Heart right ventricle (tissue), 16 donors: ENCODE measurements at regions not wholly inside any gene's neighbourhood (a gene's known extent, or its start where the extent isn't known, plus 50 kb on each side); places are given as distances from the start of the nearest gene placed in this dataset.

ENCODE experiments used
- ATAC-seq, 8 donors: fragments of 200-7000 bp; cut with Tn5 transposase; one replicate each; pipeline ENCODE4 v1.9.1; 2020; ENCODE audit warnings: mild to moderate bottlenecking in 8 of 8, moderate library complexity in 8 of 8, moderate number of reproducible peaks in 1 of 8
- DNase-seq, 2 donors: peaks; one replicate each; pipeline ENCODE4 v3.0.0-alpha.2; 2020
- H3K27ac ChIP-seq, 10 donors: fragments of 200-600 bp; sonication (generic) in 2 of 10; one replicate each; pipeline versions ENCODE4 v1.5.0 to v1.8.0; 2020 to 2022; ENCODE audit warnings: mild to moderate bottlenecking in 3 of 10
- H3K27me3 ChIP-seq, 7 donors: fragments of 200-600 bp; one replicate each; pipeline ENCODE4 v1.8.0; 2021 to 2022; ENCODE audit warnings: mild to moderate bottlenecking in 2 of 7
- H3K36me3 ChIP-seq, 9 donors: fragments of 200-600 bp; sonication (generic) in 1 of 9; one replicate each; pipeline versions ENCODE4 v1.5.0 to v1.8.0; 2020 to 2022; ENCODE audit warnings: mild to moderate bottlenecking in 2 of 9
- H3K4me1 ChIP-seq, 9 donors: fragments of 200-600 bp; sonication (generic) in 1 of 9; one replicate each; pipeline versions ENCODE4 v1.5.0 to v1.8.0; 2020 to 2022; ENCODE audit warnings: mild to moderate bottlenecking in 4 of 9
- H3K4me3 ChIP-seq, 10 donors: fragments of 200-600 bp; sonication (generic) in 2 of 10; one replicate each; pipeline versions ENCODE4 v1.5.0 to v1.8.0; 2020 to 2022; ENCODE audit warnings: mild to moderate bottlenecking in 7 of 10, moderate library complexity in 2 of 10
- H3K9me3 ChIP-seq, 11 donors: fragments of 200-600 bp in 10 of 11; sonication (generic) in 2 of 11; one replicate each; pipeline versions ENCODE4 v1.5.0 to v1.8.0; 2013 to 2022; ENCODE audit warnings: mild to moderate bottlenecking in 2 of 11, control low read depth in 1 of 11, moderate library complexity in 1 of 11
- CTCF ChIP-seq, 9 donors: fragments of 200-600 bp; sonication (generic) in 2 of 9; IDR thresholded peaks; one replicate each; pipeline versions ENCODE4 v1.5.0 to v1.8.0; 2021 to 2022; ENCODE audit warnings: antibody characterized with exemption in 9 of 9, mild to moderate bottlenecking in 5 of 9, moderate library complexity in 1 of 9
- WGBS, 2 donors: extraction: QIAGEN DNeasy Blood & Tissue Kit; methylation state at CpG; one replicate each; pipeline ENCODE4 v1.1.7; 2013; ENCODE audit warnings: inconsistent platforms in 1 of 2; 5-methylcytosine and 5-hydroxymethylcytosine counted together
- intact Hi-C, 10 donors: fragments of 100-400 bp; cut with DNase I; formaldehyde crosslinking; loops; one replicate each; pipeline versions ENCODE4 v1.11.1 to v1.14.2; 2022
- donor health status: Arrhythmogenic right ventricular cardiomyopathy.
- donor health status: ischemic (EF 13 %, LVEDD 7.1; RV severe dilation, severe dysfunction).
- donor health status: healthy with polysubstance abuse.
- donor health status: DM: no; HTN: yes; CAD: no.
- donor health status: DM: no; HTN: no; CAD: no.
- donor health status: ischemic (EF 25% LVEDD 6.9; RV normal size, moderate dysfunction).
- donor health status: ischemic (EF 25% LVEDD 5.7; RV mildly dilated, moderate dysfunction).
- donor health status: healthy.
- donor health status: DM: yes; HTN: yes; CAD: no.
- donor health status: Ischemic cardiomyopathy.
- donor health status: ischemic (EF 35%, LVEDD 5.7; RV mildly dilated, moderate dysfunction).
- donor health status: nonischemic (EF 11% LVEDD 7.7; RV severe dilation, severe dysfunction).
- donor health status: DM: yes; HTN: yes; CAD: no.
- donor health status: PGD.
- donor health status: ischemic (EF 29% LVEDD 5.4; RV normal size, mild dysfunction).
- donor health status: nonischemic (EF 23%, LVEDD 6.1; RV moderate dilation, normal function).

GRCh38 chr22:49184736-49185135 is 642.9 kb downstream of the BRD1 start:
- Histone ChIP-seq H3K9me3 (peaks cover 0 to 3% (median 0%) of the 10 kb centered on the region in 11 donors), H3K36me3 (no peaks in the 10 kb centered on the region), H3K27ac (no peak overlapping the region), H3K4me3 (no peak overlapping the region), H3K27me3 (peaks cover 0 to 20% (median 7%) of the 10 kb centered on the region in 7 donors), H3K4me1 (no peaks in the 10 kb centered on the region)
- no peak for TF ChIP-seq CTCF (IDR thresholded peaks at IDR 0.05)
- no peak for DNase-seq
- intact Hi-C loops: no loop called here
- no peak for ATAC-seq
- WGBS, 2 donors: 85 to 87% methylated on average over 15 of the region's 15 CpGs

GRCh38 chr22:49183826-49184216 is 643.9 kb downstream of the BRD1 start:
- H3K4me1 ChIP-seq: no peaks in the 10 kb centered on the region
- no peak overlapping the region for H3K27ac ChIP-seq
- peaks cover 0 to 3% (median 0%) of the 10 kb centered on the region in 11 donors for H3K9me3 ChIP-seq
- peaks cover 0 to 25% (median 7%) of the 10 kb centered on the region in 7 donors for H3K27me3 ChIP-seq
- DNase-seq (no peak), ATAC-seq (no peak)
- 64 to 76% methylated on average over 26 of the region's 26 CpGs for WGBS, 2 donors
- TF ChIP-seq CTCF (IDR thresholded peaks at IDR 0.05): no peak
- no peaks in the 10 kb centered on the region for H3K36me3 ChIP-seq
- intact Hi-C loops: no loop called here
- H3K4me3 ChIP-seq: no peak overlapping the region

GRCh38 chr22:49183208-49183825 is 644.4 kb downstream of the BRD1 start:
- Histone ChIP-seq H3K27ac (no peak overlapping the region), H3K27me3 (peaks cover 0 to 25% (median 7%) of the 10 kb centered on the region in 7 donors), H3K9me3 (no peaks in the 10 kb centered on the region), H3K4me1 (no peaks in the 10 kb centered on the region), H3K4me3 (no peak overlapping the region), H3K36me3 (no peaks in the 10 kb centered on the region)
- no peak for TF ChIP-seq CTCF (IDR thresholded peaks at IDR 0.05)
- ATAC-seq (no peak), DNase-seq (no peak)
- intact Hi-C loops: no loop called here
- 70 to 72% methylated on average over 22 of the region's 22 CpGs for WGBS, 2 donors

- no peak overlapping the region for H3K27ac ChIP-seq
- no peak for TF ChIP-seq CTCF (IDR thresholded peaks at IDR 0.05)
- no peak overlapping the region for H3K4me3 ChIP-seq
- H3K27me3 ChIP-seq: peaks cover 0 to 25% (median 7%) of the 10 kb centered on the region in 7 donors
- intact Hi-C loops: no loop called here
- no peaks in the 10 kb centered on the region for H3K36me3 ChIP-seq
- WGBS, 2 donors: 87 to 91% methylated on average over 20 of the region's 20 CpGs
- ATAC-seq: no peak
- no peaks in the 10 kb centered on the region for H3K9me3 ChIP-seq
- H3K4me1 ChIP-seq: no peaks in the 10 kb centered on the region
- DNase-seq: no peak
Observed at GRCh38 chr22:49182416-49182815, 645.3 kb downstream of the BRD1 start.
